Nucleus accumbens (tissue), 56 donors: ENCODE measurements at regions not wholly inside any gene's neighbourhood (a gene's known extent, or its start where the extent isn't known, plus 50 kb on each side); places are given as distances from the start of the nearest gene placed in this dataset.

Source experiments
- DNase-seq, 56 donors: peaks; one replicate each; lab custom pipeline; 2025; lab: John Stamatoyannopoulos, UW

DNA sequence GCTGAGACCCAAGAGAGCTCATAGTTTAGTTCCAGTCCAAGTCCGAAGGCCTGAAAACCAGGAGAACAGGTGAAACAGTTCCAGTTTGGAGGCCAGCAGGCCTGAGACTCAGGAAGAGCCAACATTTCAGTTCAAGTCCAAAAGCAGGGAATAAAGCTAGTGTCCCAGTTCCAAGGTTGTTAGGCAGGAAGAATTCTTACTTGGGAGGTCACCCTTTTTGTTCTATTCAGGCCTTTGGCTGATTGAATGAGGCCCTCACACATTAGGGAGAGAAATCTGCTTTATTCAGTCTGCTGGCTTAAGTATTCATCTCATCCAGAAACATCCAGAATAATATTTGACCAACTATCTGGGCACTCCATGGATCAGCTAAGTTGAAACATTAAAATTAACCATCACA, 294.6 kb downstream of the PCNX1 start:
- no peak for DNase-seq

DNA sequence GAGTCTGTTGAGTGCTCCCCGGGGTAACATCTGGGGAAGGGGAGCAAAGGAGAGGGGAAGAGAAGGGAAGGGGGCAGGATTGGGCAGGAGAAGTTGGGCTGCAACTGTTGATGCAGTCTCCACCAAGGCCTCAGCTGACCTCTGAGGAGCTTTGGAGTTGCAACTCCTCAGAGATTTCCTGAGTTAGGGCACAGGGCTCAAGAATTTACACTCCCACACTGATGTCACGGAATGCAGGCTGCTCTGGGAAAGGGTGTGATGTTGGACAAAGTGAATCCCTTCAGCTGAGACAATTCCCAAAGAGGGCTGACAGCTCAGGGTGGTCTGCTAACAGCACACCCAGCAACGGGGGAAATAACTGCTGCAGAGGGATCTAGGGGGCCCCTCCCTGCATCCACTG, 295.6 kb downstream of the PCNX1 start:
- DNase-seq = no peak

GRCh38 chr14:71203306-71203705, 296.0 kb downstream of the PCNX1 start:
- no peak for DNase-seq

- DNase-seq = no peak
These were observed 297.0 kb downstream of the PCNX1 start for GRCh38 chr14:71204231-71204630.

GRCh38 chr14:71204768-71205167, 297.5 kb downstream of the PCNX1 start:
- DNase-seq = no peak

GRCh38 chr14:71206123-71206522, 298.9 kb downstream of the PCNX1 start:
- DNase-seq = no peak

DNA sequence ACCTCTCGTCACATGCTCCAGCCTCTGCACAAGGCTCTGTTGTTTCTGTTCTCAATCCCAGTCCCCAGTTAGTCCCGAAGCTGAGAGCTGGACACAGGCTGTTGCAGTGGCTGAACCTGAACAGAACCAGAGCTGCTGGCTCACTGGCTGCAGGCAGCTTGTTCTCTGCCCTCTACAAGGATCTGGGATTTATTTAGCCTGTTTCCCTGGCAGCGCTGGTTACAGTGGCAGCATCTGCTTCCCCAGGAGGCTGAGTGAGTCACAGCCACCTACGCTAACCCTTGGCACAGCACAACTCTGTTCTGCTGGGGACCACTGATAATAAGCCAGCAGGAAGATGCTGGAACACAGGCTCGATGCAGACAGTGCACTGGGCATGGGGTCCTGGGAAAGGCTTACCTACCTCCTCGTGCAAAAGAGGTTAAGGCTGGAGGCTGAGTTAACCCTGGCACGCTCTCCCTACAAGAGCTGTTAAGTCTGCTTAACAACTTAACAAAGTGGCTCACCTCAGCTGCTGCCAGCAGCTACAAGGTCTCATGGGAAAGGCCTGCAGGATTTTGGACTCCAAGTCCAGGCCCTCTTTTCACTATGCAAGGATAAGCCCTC, 299.6 kb downstream of the PCNX1 start:
- peak in 45 of 56 donors; percentile 8 to 87 (median 51) for DNase-seq

- DNase-seq = no peak
These were observed 301.6 kb downstream of the PCNX1 start for GRCh38 chr14:71208702-71209357.

GRCh38 chr14:71209888-71210287, 302.6 kb downstream of the PCNX1 start:
- DNase-seq = no peak

DNA sequence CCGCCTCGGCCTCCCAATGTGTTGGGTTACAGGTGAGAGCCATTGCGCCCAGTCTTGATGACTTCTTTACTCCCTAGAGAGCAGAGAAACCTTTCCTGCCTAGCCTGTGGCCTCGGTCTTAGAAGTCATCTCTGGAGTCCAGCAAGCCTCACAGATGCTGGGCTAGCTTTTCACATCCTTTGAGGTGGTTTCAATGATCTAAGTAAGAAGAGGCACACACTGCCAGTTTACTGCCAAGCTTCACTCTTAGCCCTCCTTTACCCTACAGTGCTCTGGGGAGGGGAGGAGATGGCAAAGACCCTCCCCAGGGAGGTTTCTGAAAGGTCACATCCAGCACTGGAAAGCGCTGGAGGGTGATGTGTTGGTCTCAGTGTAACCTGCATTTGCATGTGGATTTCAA, 304.8 kb downstream of the PCNX1 start:
- no peak for DNase-seq

DNA sequence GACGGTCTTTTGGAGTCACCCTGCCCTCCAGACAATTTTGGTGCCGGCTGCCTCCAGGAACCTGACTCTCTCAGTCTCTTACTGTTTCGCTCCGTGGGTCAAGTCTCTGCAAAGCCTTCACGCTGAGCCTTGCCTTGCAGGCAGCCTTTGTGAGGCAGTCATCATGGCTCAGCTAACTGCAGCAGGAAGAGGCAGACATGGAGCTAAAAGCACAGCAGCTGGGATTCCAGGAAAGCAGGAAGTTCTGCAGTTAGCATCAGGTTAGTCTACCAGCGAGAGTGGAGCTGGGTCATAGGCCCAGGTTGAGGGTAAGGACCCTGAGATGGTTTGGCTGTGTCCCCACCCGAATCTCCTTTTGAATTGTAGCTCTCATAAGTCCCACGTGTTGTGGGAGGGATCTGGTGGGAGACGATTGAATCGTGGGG, 305.4 kb downstream of the PCNX1 start:
- DNase-seq = peak in 6 of 56 donors; percentile 3 to 25 (median 8)

DNA sequence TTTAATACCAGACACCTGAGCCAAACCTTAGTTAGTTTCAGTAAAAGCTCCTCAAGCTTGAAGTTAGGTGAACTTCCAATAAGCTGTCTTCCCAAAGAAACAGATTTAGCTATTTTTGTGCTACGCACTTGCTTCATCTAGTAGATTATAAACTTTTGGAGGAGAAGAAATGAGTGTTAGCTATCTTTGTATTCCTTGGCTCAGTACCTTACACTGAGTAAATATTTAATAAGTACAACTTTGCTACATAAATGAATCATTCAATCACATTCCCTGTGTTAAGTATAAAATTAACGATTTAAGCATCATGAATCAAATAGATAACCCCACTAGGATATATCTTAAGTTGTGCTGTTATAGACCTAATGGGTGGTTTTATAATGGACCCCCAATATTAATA, 307.0 kb downstream of the PCNX1 start:
- no peak for DNase-seq

DNA sequence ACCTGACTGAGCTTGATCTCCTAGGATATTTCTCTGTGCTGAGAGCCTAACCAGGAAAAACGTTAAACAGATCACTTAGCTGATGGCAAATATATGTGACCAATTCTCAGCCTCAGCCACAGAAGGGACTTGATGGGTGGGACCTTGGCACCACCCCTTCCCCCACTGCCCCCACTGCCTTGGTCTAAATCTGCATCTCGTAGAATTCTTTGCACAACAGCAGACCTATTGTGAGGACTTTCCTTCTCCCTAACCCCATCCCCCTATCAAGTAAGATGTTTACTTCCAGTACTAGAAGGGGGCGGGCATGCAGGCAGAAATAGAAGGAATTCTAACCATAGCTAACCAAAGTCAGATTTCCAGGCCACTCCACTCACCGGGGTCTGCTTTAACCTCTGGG, 313.2 kb downstream of the PCNX1 start:
- no peak for DNase-seq

- no peak for DNase-seq
These were observed 313.9 kb downstream of the PCNX1 start for GRCh38 chr14:71221119-71221518.

- DNase-seq = no peak
These were observed 317.9 kb downstream of the PCNX1 start for GRCh38 chr14:71225113-71225512.

DNA sequence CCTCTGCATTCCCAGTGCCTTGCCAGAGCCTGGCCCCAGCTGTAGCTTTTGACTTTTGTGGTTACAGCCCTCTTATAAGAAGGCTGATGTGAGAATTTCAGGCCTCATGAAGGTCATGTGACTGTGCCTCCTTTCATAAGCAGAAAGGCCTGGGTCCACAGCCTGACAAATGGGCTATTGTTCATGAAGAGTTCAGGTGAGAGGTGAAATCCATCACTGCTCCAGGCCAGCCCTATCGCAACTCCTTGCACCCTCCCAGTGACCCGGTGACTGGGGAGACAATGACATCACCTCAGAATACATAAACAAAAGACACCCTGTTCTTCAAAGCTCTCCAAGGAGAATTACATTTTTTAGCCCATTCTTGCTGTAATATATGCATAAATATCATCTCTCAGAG, 321.5 kb downstream of the PCNX1 start:
- DNase-seq = no peak

DNA sequence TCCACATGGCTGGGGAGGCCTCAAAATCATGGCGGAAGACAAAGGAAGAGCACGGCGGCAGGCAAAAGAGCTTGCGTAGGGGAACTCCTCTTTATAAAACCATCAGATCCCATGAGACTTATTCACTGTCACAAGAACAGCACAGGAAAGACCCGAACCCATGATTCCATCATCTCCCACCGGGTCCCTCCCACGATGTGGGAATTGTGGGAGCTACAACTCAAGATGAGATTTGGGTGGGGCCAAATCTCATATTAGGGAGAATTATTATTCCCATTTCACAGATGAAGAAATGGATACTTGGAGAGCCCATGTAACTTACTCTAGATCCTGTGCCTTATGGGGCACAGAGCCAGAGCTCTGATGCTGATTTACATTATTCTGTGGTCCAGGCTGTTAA, 322.6 kb downstream of the PCNX1 start:
- no peak for DNase-seq

DNA sequence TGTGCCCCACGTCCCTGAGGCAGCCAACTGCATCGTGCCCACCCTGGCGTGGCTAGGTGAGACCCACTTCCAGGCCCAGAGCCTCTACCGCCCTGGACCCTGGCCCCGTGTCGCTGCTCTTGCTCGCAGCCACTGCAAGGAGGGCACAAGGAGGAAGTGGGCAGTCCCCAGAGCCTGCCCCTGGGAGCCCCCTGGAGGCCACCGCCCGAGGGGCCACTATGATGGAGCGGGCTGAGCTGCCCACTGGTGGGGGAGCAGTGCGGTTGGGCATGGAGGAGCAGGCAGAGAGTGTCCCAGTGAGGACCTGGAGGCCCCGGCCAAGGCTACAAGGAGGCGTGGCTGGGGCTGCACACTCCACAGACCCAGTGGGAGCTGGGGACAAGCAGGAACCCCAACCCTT, 323.6 kb downstream of the PCNX1 start:
- no peak for DNase-seq

GRCh38 chr14:71231521-71232393, 324.5 kb downstream of the PCNX1 start:
- DNase-seq = peak in 1 of 56 donors; percentile 7

DNA sequence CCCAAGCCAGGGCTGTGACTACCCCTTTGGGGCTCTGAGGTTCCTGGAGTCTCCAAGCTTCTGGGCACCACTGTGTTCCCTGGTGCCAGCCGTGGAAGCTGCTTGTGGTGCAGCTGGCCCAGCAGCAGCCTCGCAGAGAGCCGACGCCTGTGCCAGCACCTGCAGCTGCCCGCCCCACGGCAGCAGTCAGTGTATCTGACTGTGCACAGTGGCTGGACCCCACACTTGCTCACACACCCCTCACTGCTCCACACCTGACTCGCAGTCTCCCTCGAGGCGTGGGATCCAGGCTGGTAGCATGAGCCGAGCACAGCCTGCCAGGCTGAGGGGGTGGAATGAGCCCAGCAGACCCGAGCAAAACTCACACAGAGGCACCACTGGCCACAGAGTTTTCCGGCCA, 325.2 kb downstream of the PCNX1 start:
- DNase-seq = no peak

GRCh38 chr14:71235875-71236274, 328.6 kb downstream of the PCNX1 start:
- peak in 25 of 56 donors; percentile 1 to 54 (median 15) for DNase-seq

DNA sequence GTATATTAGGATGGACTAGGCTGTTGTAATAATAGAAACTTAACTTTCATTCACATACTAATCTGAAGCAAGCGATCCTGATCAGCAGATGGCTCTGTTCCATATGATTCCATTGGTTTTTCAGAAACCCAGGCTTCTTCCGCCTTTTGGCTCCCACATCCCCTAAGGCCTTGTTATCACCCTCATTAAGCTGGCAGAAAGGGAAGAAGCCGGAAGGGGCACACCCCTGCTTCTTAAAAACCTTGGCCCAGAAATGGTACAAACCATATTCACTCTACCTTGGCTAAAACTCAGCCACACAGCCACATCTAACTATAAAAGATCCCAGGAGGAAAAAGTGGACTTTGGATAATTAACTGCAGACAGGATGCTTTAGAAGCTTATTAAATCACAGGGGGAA, 329.2 kb downstream of the PCNX1 start:
- DNase-seq = no peak
